ENCODE measurements at regions not wholly inside any gene's neighbourhood (a gene's known extent, or its start where the extent isn't known, plus 50 kb on each side); places are given as distances from the start of the nearest gene placed in this dataset.

DNA sequence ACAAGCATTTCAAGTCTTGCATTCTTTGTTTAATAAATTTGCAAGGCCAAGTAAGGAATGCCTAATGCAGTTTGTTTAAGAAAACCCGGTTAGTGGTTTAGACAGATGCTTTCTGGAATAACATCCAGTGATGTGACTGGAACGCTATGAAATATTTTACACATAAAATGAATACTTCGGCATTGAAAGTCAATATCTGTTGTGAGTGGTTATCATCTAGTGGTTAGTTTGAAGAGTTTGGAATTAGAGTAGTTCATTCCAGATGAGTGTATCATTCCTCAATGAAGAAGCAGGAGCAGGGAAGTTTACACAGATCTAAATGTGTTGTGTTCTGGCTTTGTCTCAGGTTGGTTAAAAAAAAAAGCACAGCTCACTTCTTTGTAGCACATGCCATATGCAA lies 608.0 kb upstream of the PIK3C3 start:
- Histone ChIP-seq H3K9ac (replicated peaks; ENCODE audit: extremely low read depth, insufficient read depth, low read length) (no peak overlapping the region), H3K4me2 (ENCODE audit: insufficient read depth, low read length) (no peak overlapping the region), H3K4me1 (ENCODE audit: control insufficient read depth, extremely low read depth, insufficient read depth, low read length) (no peaks in the 10 kb centered on the region), H3K36me3 (ENCODE audit: control insufficient read depth in 2 of 2, extremely low read depth in 1 of 2, insufficient read depth in 2 of 2, low read length in 2 of 2) (no peaks in the 10 kb centered on the region), H3K9me1 (replicated peaks; ENCODE audit: control insufficient read depth, extremely low read depth, insufficient read depth, low read length) (no peaks in the 10 kb centered on the region), H3K27me3 (ENCODE audit: control insufficient read depth in 2 of 2, insufficient read depth in 2 of 2, low read length in 2 of 2) (no peaks in the 10 kb centered on the region), H3K79me2 (ENCODE audit: control insufficient read depth, insufficient read depth, low read length) (no peaks in the 10 kb centered on the region), H3K9me3 (replicated peaks; ENCODE audit: control insufficient read depth, insufficient read depth, low read length) (no peaks in the 10 kb centered on the region), H3K4me3 (replicated peaks in 1 of 3; ENCODE audit: insufficient read depth in 1 of 3, low read depth in 1 of 3, low read length in 3 of 3) (no peak overlapping the region), H3K27ac (ENCODE audit: insufficient read depth, low read depth, low read length) (no peak overlapping the region), H2AFZ (ENCODE audit: low read depth, low read length) (no peak overlapping the region), H4K20me1 (replicated peaks; ENCODE audit: control insufficient read depth, extremely low read depth, insufficient read depth, low read length) (no peaks in the 10 kb centered on the region)
- no peak for TF ChIP-seq POLR2AphosphoS5 (IDR thresholded peaks at IDR 0.05; ENCODE audit: insufficient read depth, low read depth, low read length)
- no peak for TF ChIP-seq MYC (IDR thresholded peaks at IDR 0.05; ENCODE audit: low read depth, low read length)
- dilution Hi-C loops (cut with MboI; ENCODE audit: extremely low pct_ligation_motif_present, low sequenced_read_pairs): no loop called here
- intact Hi-C loops (cut with micrococcal nuclease): no loop called here
- no peak for FAIRE-seq
- POLR2A ChIA-PET: no interaction called here
- no peak for DNase-seq (ENCODE audit: low read depth, low spot score)
- CTCF ChIA-PET: no interaction called here
- BruUV-seq (replicated peaks): no TSS peak

- Histone ChIP-seq H3K36me3 (ENCODE audit: control insufficient read depth in 2 of 2, extremely low read depth in 1 of 2, insufficient read depth in 2 of 2, low read length in 2 of 2) (no peaks in the 10 kb centered on the region), H3K9ac (replicated peaks; ENCODE audit: extremely low read depth, insufficient read depth, low read length) (no peak overlapping the region), H4K20me1 (replicated peaks; ENCODE audit: control insufficient read depth, extremely low read depth, insufficient read depth, low read length) (no peaks in the 10 kb centered on the region), H3K4me3 (replicated peaks in 1 of 3; ENCODE audit: insufficient read depth in 1 of 3, low read depth in 1 of 3, low read length in 3 of 3) (no peak overlapping the region), H3K79me2 (ENCODE audit: control insufficient read depth, insufficient read depth, low read length) (no peaks in the 10 kb centered on the region), H3K4me1 (ENCODE audit: control insufficient read depth, extremely low read depth, insufficient read depth, low read length) (no peaks in the 10 kb centered on the region), H3K9me1 (replicated peaks; ENCODE audit: control insufficient read depth, extremely low read depth, insufficient read depth, low read length) (no peaks in the 10 kb centered on the region), H3K9me3 (replicated peaks; ENCODE audit: control insufficient read depth, insufficient read depth, low read length) (no peaks in the 10 kb centered on the region), H3K4me2 (ENCODE audit: insufficient read depth, low read length) (no peak overlapping the region), H3K27ac (ENCODE audit: insufficient read depth, low read depth, low read length) (no peak overlapping the region), H2AFZ (ENCODE audit: low read depth, low read length) (no peak overlapping the region), H3K27me3 (ENCODE audit: control insufficient read depth in 2 of 2, insufficient read depth in 2 of 2, low read length in 2 of 2) (no peaks in the 10 kb centered on the region)
- POLR2A ChIA-PET: no interaction called here
- DNase-seq (ENCODE audit: low read depth, low spot score): no peak
- no TSS peak for BruUV-seq (replicated peaks)
- intact Hi-C loops (cut with micrococcal nuclease) (no loop called here), dilution Hi-C loops (cut with MboI; ENCODE audit: extremely low pct_ligation_motif_present, low sequenced_read_pairs) (no loop called here)
- CTCF ChIA-PET: no interaction called here
- no peak for FAIRE-seq
- TF ChIP-seq POLR2A (IDR thresholded peaks at IDR 0.05; ENCODE audit: low read depth, low read length) (no peak), GATA2 (IDR thresholded peaks at IDR 0.05; ENCODE audit: insufficient read depth, insufficient read length, low read depth, low read length) (no peak), MAX (IDR thresholded peaks at IDR 0.05; ENCODE audit: insufficient read depth, insufficient read length) (no peak), EZH2 (IDR thresholded peaks at IDR 0.05; ENCODE audit: borderline replicate concordance, low read depth, low read length, severe bottlenecking) (no peak), CTCF (IDR thresholded peaks at IDR 0.05; ENCODE audit: extremely low read depth in 1 of 2, insufficient read depth in 1 of 2, low read depth in 1 of 2, low read length in 2 of 2) (no peak), FOS (IDR thresholded peaks at IDR 0.05; ENCODE audit: borderline replicate concordance, insufficient read depth, low read length) (no peak), POLR2AphosphoS5 (IDR thresholded peaks at IDR 0.05; ENCODE audit: insufficient read depth, low read depth, low read length) (no peak), JUN (IDR thresholded peaks at IDR 0.05; ENCODE audit: borderline replicate concordance, insufficient read depth, insufficient read length, low read depth) (no peak), MYC (IDR thresholded peaks at IDR 0.05; ENCODE audit: low read depth, low read length) (no peak)
These were observed 611.2 kb upstream of the PIK3C3 start for GRCh38 chr18:41343808-41344207.

All from endothelial cell of umbilical vein (primary cell).